IMR-90 (cell line): ENCODE measurements at regions not wholly inside any gene's neighbourhood (a gene's known extent, or its start where the extent isn't known, plus 50 kb on each side); places are given as distances from the start of the nearest gene placed in this dataset.

Experiments
- ATAC-seq: fragments of 200-7000 bp; cut with Tn5 transposase; 2 replicates; pipeline ENCODE4 v1.9.1; 2020; ENCODE audit warnings: low read depth, mild to moderate bottlenecking, moderate library complexity
- BruUV-seq: library from RNA; stranded (reverse); fragments of 400-500 nt; replicated peaks from 2 replicates; lab custom pipeline; 2021; lab: Mats Ljungman, UMichigan
- CTCF ChIA-PET: fragments of 300-600 bp; formaldehyde crosslinking; extraction: SDS; loops from one replicate; lab custom pipeline; 2021; ENCODE audit warnings: antibody characterized with exemption; lab: Yijun Ruan, JAX
- POLR2A ChIA-PET: fragments of 300-600 bp; sonication (Branson Sonifier 250); formaldehyde crosslinking; loops from one replicate; lab custom pipeline; 2022; ENCODE audit warnings: antibody characterized with exemption; ENCODE audit not compliant: unreplicated experiment; lab: Charles Lee
- DNase-seq: peaks from one replicate; pipeline ENCODE4 v3.0.0; 2013
- H2AFZ ChIP-seq: replicated peaks from 2 replicates; pipeline ENCODE3; 2013; ENCODE audit warnings: low read length, mild to moderate bottlenecking; ENCODE audit not compliant: poor library complexity
- H2AK5ac ChIP-seq: 2 replicates; pipeline ENCODE4 v1.6.1; 2013; ENCODE audit warnings: low read depth, low read length, inconsistent platforms
- H2AK9ac ChIP-seq: replicated peaks from 2 replicates; pipeline ENCODE3; 2013; ENCODE audit warnings: mild to moderate bottlenecking, low read depth, low read length, moderate library complexity; ENCODE audit not compliant: poor library complexity
- H2BK120ac ChIP-seq: 2 replicates; pipeline ENCODE4 v1.6.1; 2013; ENCODE audit warnings: low read depth, low read length, inconsistent platforms
- H2BK15ac ChIP-seq: 3 replicates; pipeline ENCODE4 v1.6.1; 2013; ENCODE audit warnings: low read depth, low read length, inconsistent platforms
- H2BK20ac ChIP-seq: 2 replicates; pipeline ENCODE4 v1.6.1; 2013; ENCODE audit warnings: low read depth, mild to moderate bottlenecking, inconsistent platforms, low read length, moderate library complexity
- H2BK5ac ChIP-seq: 2 replicates; pipeline ENCODE4 v1.6.1; 2013; ENCODE audit warnings: mild to moderate bottlenecking, low read depth, low read length, inconsistent platforms; ENCODE audit not compliant: poor library complexity, severe bottlenecking
- H3K14ac ChIP-seq: replicated peaks from 2 replicates; pipeline ENCODE4 v1.6.1; 2013; ENCODE audit warnings: low read depth, low read length, inconsistent platforms
- H3K18ac ChIP-seq: 2 replicates; pipeline ENCODE4 v1.6.1; 2013; ENCODE audit warnings: low read depth, low read length, control low read depth
- H3K23ac ChIP-seq: 2 replicates; pipeline ENCODE4 v1.6.1; 2013; ENCODE audit warnings: low read depth, low read length, inconsistent platforms
- H3K27ac ChIP-seq: 2 replicates; pipeline ENCODE4 v1.5.1; 2013; ENCODE audit warnings: mild to moderate bottlenecking, control low read depth, low read length; ENCODE audit not compliant: insufficient read depth
- H3K27me3 ChIP-seq: 2 replicates; pipeline ENCODE4 v1.6.1; 2013; ENCODE audit warnings: low read length; ENCODE audit not compliant: control insufficient read depth, insufficient read depth
- H3K36me3 ChIP-seq: 2 replicates; pipeline ENCODE4 v1.6.1; 2013; ENCODE audit warnings: low read length, mixed read lengths; ENCODE audit not compliant: control insufficient read depth, insufficient read depth
- H3K4ac ChIP-seq: 2 replicates; pipeline ENCODE4 v1.6.1; 2013; ENCODE audit warnings: low read depth, low read length, inconsistent platforms
- H3K4me1 ChIP-seq: 2 replicates; pipeline ENCODE4 v1.6.1; 2013; ENCODE audit warnings: low read length, mixed read lengths; ENCODE audit not compliant: control insufficient read depth, insufficient read depth
- H3K4me2 ChIP-seq: 2 replicates; pipeline ENCODE4 v1.6.1; 2013; ENCODE audit warnings: low read depth, mild to moderate bottlenecking, control low read depth, low read length, moderate library complexity
- H3K4me3 ChIP-seq: 2 replicates; pipeline ENCODE4 v1.5.1; 2013; ENCODE audit warnings: low read depth, mild to moderate bottlenecking, control low read depth, low read length, moderate library complexity; ENCODE audit not compliant: insufficient read depth
- H3K56ac ChIP-seq: 2 replicates; pipeline ENCODE4 v1.6.1; 2013; ENCODE audit warnings: low read length, inconsistent platforms; ENCODE audit not compliant: insufficient read depth; ENCODE audit errors: extremely low read depth
- H3K79me1 ChIP-seq, 2 experiments: 2 replicates each; pipeline ENCODE4 v1.6.1; 2013; ENCODE audit warnings: low read length in 2 of 2, inconsistent platforms in 1 of 2, low read depth in 1 of 2
- H3K9ac ChIP-seq: 2 replicates; pipeline ENCODE4 v1.6.1; 2013; ENCODE audit warnings: low read depth, low read length, control low read depth
- H3K9me1 ChIP-seq: 2 replicates; pipeline ENCODE4 v1.6.1; 2013; ENCODE audit warnings: low read length, inconsistent platforms; ENCODE audit not compliant: insufficient read depth
- H3K9me3 ChIP-seq: 2 replicates; pipeline ENCODE4 v1.6.1; 2013; ENCODE audit warnings: low read length; ENCODE audit not compliant: control insufficient read depth, insufficient read depth
- H4K20me1 ChIP-seq: 2 replicates; pipeline ENCODE4 v1.6.1; 2013; ENCODE audit warnings: low read length, inconsistent platforms; ENCODE audit not compliant: insufficient read depth
- H4K5ac ChIP-seq: 2 replicates; pipeline ENCODE4 v1.6.1; 2013; ENCODE audit warnings: mild to moderate bottlenecking, low read depth, low read length, control low read depth
- H4K8ac ChIP-seq, 2 experiments: 2 replicates each; pipeline ENCODE4 v1.6.1; 2013; ENCODE audit warnings: low read depth in 2 of 2, low read length in 2 of 2, control low read depth in 1 of 2, inconsistent platforms in 1 of 2
- H4K91ac ChIP-seq: 2 replicates; pipeline ENCODE4 v1.6.1; 2013; ENCODE audit warnings: low read depth, low read length, inconsistent platforms; ENCODE audit not compliant: insufficient read depth
- BHLHE40 ChIP-seq: fragments of 150-350 bp; IDR thresholded peaks from 2 replicates; pipeline ENCODE4 v1.6.1; 2016; ENCODE audit warnings: mild to moderate bottlenecking, low read depth, low read length
- CEBPB ChIP-seq: IDR thresholded peaks from 2 replicates; pipeline ENCODE4 v1.6.1; 2012; ENCODE audit warnings: low read depth, low read length, improper control_type of control experiment
- CHD1 ChIP-seq: IDR thresholded peaks from 2 replicates; pipeline ENCODE4 v1.6.1; 2012; ENCODE audit warnings: low read depth, low read length, improper control_type of control experiment
- CTCF ChIP-seq: conservative IDR thresholded peaks from 2 replicates; pipeline ENCODE4 v1.5.1; 2012; ENCODE audit warnings: mild to moderate bottlenecking, low read depth, low read length, improper control_type of control experiment
- ELK1 ChIP-seq: fragments of 150-350 bp; IDR thresholded peaks from 2 replicates; pipeline ENCODE4 v1.6.1; 2016; ENCODE audit warnings: low read depth, mild to moderate bottlenecking, low read length, moderate library complexity, borderline replicate concordance
- FOS ChIP-seq: fragments of 150-350 bp; IDR thresholded peaks from 2 replicates; pipeline ENCODE4 v1.6.1; 2016; ENCODE audit warnings: low read depth, low read length
- MAFK ChIP-seq: IDR thresholded peaks from 2 replicates; pipeline ENCODE4 v1.6.1; 2012; ENCODE audit warnings: low read depth, low read length, improper control_type of control experiment
- MAZ ChIP-seq: IDR thresholded peaks from 2 replicates; pipeline ENCODE4 v1.6.1; 2012; ENCODE audit warnings: low read depth, mild to moderate bottlenecking, low read length, improper control_type of control experiment, moderate library complexity, borderline replicate concordance
- MXI1 ChIP-seq: IDR thresholded peaks from 2 replicates; pipeline ENCODE4 v1.6.1; 2012; ENCODE audit warnings: low read depth, mild to moderate bottlenecking, low read length, moderate library complexity, borderline replicate concordance
- NFE2L2 ChIP-seq: fragments of 150-350 bp; IDR thresholded peaks from 2 replicates; pipeline ENCODE4 v1.6.1; 2016; ENCODE audit warnings: low read depth, mild to moderate bottlenecking, low read length
- POLR2A ChIP-seq: IDR thresholded peaks from 2 replicates; pipeline ENCODE4 v1.6.1; 2012; ENCODE audit warnings: mild to moderate bottlenecking, low read depth, low read length
- RAD21 ChIP-seq: IDR thresholded peaks from 2 replicates; pipeline ENCODE4 v1.6.1; 2012; ENCODE audit warnings: low read length, improper control_type of control experiment
- RCOR1 ChIP-seq: IDR thresholded peaks from 2 replicates; pipeline ENCODE4 v1.6.1; 2012; ENCODE audit warnings: mild to moderate bottlenecking, low read length, improper control_type of control experiment; ENCODE audit not compliant: insufficient replicate concordance
- RFX5 ChIP-seq: IDR thresholded peaks from 2 replicates; pipeline ENCODE4 v1.8.0; 2012; ENCODE audit warnings: low read depth, mild to moderate bottlenecking, low read length, moderate library complexity
- SMC3 ChIP-seq: fragments of 150-350 bp; IDR thresholded peaks from 2 replicates; pipeline ENCODE4 v1.6.1; 2016; ENCODE audit warnings: low read depth, mild to moderate bottlenecking, antibody characterized with exemption, low read length, moderate library complexity
- USF2 ChIP-seq: fragments of 150-350 bp; IDR thresholded peaks from 2 replicates; pipeline ENCODE4 v1.6.1; 2017; ENCODE audit warnings: mild to moderate bottlenecking, antibody characterized with exemption, low read length, low read depth
- WGBS, 2 experiments: methylation state at CpG; one replicate each; pipeline versions ENCODE4 v1.1.5 to v1.1.7; 2013; ENCODE audit warnings: missing lambda C conversion rate in 2 of 2; ENCODE audit not compliant: insufficient read length in 1 of 2; ENCODE audit errors: extremely low coverage in 2 of 2; 5-methylcytosine and 5-hydroxymethylcytosine counted together
- dilution Hi-C: fragments of 300-500 bp; cut with HindIII; formaldehyde crosslinking; loops from one replicate; pipeline ENCODE4 v1.14.3; 2018; ENCODE audit warnings: low sequenced_read_pairs; ENCODE audit not compliant: unreplicated experiment
- in situ Hi-C: fragments of 300-500 bp; cut with MboI; formaldehyde crosslinking; loops from 3 replicates; pipeline ENCODE4 v1.14.3; 2019; ENCODE audit warnings: low sequenced_read_pairs, inconsistent platforms, mixed read lengths
- intact Hi-C: fragments of 100-400 bp; cut with micrococcal nuclease; formaldehyde crosslinking; loops from 2 replicates; pipeline ENCODE4 v1.10.0; 2022

GRCh38 chr3:59549962-59550361 is 500.1 kb upstream of the CFAP20DC start:
- TF ChIP-seq FOS: no peak
- no peak for TF ChIP-seq MXI1
- TF ChIP-seq ELK1: no peak
- no peak for TF ChIP-seq SMC3
- no peak for TF ChIP-seq CHD1
- no peak for TF ChIP-seq CEBPB
- TF ChIP-seq NFE2L2: no peak
- TF ChIP-seq MAFK: no peak
- no peak for TF ChIP-seq POLR2A
- TF ChIP-seq RFX5: no peak
- TF ChIP-seq USF2: no peak
- TF ChIP-seq RCOR1: no peak
- TF ChIP-seq CTCF: no peak
- TF ChIP-seq RAD21: no peak
- TF ChIP-seq BHLHE40: no peak
- TF ChIP-seq MAZ: no peak
- Histone ChIP-seq H2BK120ac (no peak overlapping the region), H3K27me3 (no peaks in the 10 kb centered on the region), H3K9me3 (no peaks in the 10 kb centered on the region), H2BK20ac (no peak overlapping the region), H3K79me1 (no peaks in the 10 kb centered on the region), H4K20me1 (no peaks in the 10 kb centered on the region), H3K18ac (no peak overlapping the region), H3K4ac (no peak overlapping the region), H3K9ac (no peak overlapping the region), H2AK9ac (no peak overlapping the region), H3K4me3 (no peak overlapping the region), H2BK5ac (no peak overlapping the region), H3K27ac (no peak overlapping the region), H2AK5ac (no peak overlapping the region), H2AFZ (no peak overlapping the region), H3K23ac (no peak overlapping the region), H2BK15ac (no peak overlapping the region), H4K5ac (no peak overlapping the region), H3K9me1 (no peaks in the 10 kb centered on the region), H3K36me3 (no peaks in the 10 kb centered on the region), H4K8ac (no peak overlapping the region), H3K56ac (no peak overlapping the region), H4K91ac (no peak overlapping the region), H3K14ac (no peak overlapping the region), H3K4me1 (peaks cover 2% of the 10 kb centered on the region; the same call in 1 of the 2 replicates), H3K4me2 (no peak overlapping the region)
- intact Hi-C loops: no loop called here
- DNase-seq (no peak), ATAC-seq (no peak)
- no CpG with 5 or more reads among the region's 1 CpG for WGBS, 2 experiments
- no TSS peak for BruUV-seq
- dilution Hi-C loops: no loop called here
- in situ Hi-C loops: loop anchor here (25.0 kb wide), 1 partner anchor 563 kb away; no protein-coding TSS in a partner anchor
- POLR2A ChIA-PET: no interaction called here
- CTCF ChIA-PET: no interaction called here
